AML-193 (cell line): ENCODE measurements at regions not wholly inside any gene's neighbourhood (a gene's known extent, or its start where the extent isn't known, plus 50 kb on each side); places are given as distances from the start of the nearest gene placed in this dataset.
"Not testable (repeated sequence)": the region's sequence is repeated elsewhere in the genome, so short reads cannot be mapped to it uniquely, and the experiment has no call there.

Source experiments
- DNase-seq, 2 experiments: peaks; one replicate each; lab custom pipeline; 2025; lab: John Stamatoyannopoulos, UW

- no peak for DNase-seq
These were observed 298.7 kb upstream of the NRG3 start for GRCh38 chr10:81576336-81576735.

GRCh38 chr10:81594991-81595390, 280.0 kb upstream of the NRG3 start:
- DNase-seq = no peak

GRCh38 chr10:81600185-81600584, 274.8 kb upstream of the NRG3 start:
- DNase-seq = no peak

- no peak for DNase-seq
These were observed 271.8 kb upstream of the NRG3 start for GRCh38 chr10:81603106-81603620.

GRCh38 chr10:81644485-81644884, 230.5 kb upstream of the NRG3 start:
- DNase-seq = not testable (repeated sequence)

GRCh38 chr10:81655986-81656385, 219.0 kb upstream of the NRG3 start:
- DNase-seq = no peak

- DNase-seq = no peak
These were observed 212.2 kb upstream of the NRG3 start for GRCh38 chr10:81662837-81663236.

- not testable (repeated sequence) for DNase-seq
These were observed 210.2 kb upstream of the NRG3 start for GRCh38 chr10:81664800-81665199.

GRCh38 chr10:81674941-81675340, 200.1 kb upstream of the NRG3 start:
- no peak for DNase-seq

- DNase-seq = no peak
These were observed 195.7 kb upstream of the NRG3 start for GRCh38 chr10:81679291-81679690.

- no peak for DNase-seq
These were observed 194.6 kb upstream of the NRG3 start for GRCh38 chr10:81680359-81680758.

- no peak for DNase-seq
These were observed 186.5 kb upstream of the NRG3 start for GRCh38 chr10:81688459-81688858.

GRCh38 chr10:81696609-81697388, 178.2 kb upstream of the NRG3 start:
- no peak for DNase-seq

GRCh38 chr10:81704596-81704995, 170.4 kb upstream of the NRG3 start:
- no peak for DNase-seq

- DNase-seq = no peak
These were observed 166.6 kb upstream of the NRG3 start for GRCh38 chr10:81708416-81708815.

GRCh38 chr10:81708929-81709328, 166.1 kb upstream of the NRG3 start:
- no peak for DNase-seq

- no peak for DNase-seq
These were observed 152.6 kb upstream of the NRG3 start for GRCh38 chr10:81722399-81722798.

- DNase-seq = no peak
These were observed 150.6 kb upstream of the NRG3 start for GRCh38 chr10:81724431-81724830.

- DNase-seq = no peak
These were observed 149.1 kb upstream of the NRG3 start for GRCh38 chr10:81725851-81726250.

GRCh38 chr10:81728692-81729091, 146.3 kb upstream of the NRG3 start:
- no peak for DNase-seq

GRCh38 chr10:81730891-81731290, 144.1 kb upstream of the NRG3 start:
- no peak for DNase-seq

GRCh38 chr10:81733542-81733941, 141.5 kb upstream of the NRG3 start:
- no peak for DNase-seq

- not testable (repeated sequence) for DNase-seq
These were observed 139.8 kb upstream of the NRG3 start for GRCh38 chr10:81735167-81735566.

- DNase-seq = no peak
These were observed 115.9 kb upstream of the NRG3 start for GRCh38 chr10:81759111-81759510.
